Spleen (tissue), 11 donors: ENCODE measurements at regions not wholly inside any gene's neighbourhood (a gene's known extent, or its start where the extent isn't known, plus 50 kb on each side); places are given as distances from the start of the nearest gene placed in this dataset.

Experiments used
- DNase-seq: peaks from one replicate; pipeline ENCODE4 v3.0.0-alpha.2; 2020
- H3K27ac ChIP-seq, 8 donors: fragments of 200-600 bp; sonication (generic) in 7 of 8; 1 replicate in 4 of 8; 2 replicates in 4 of 8; pipeline versions ENCODE4 v1.5.0 to v1.8.0; 2016 to 2021; ENCODE audit warnings: inconsistent platforms in 4 of 8, mild to moderate bottlenecking in 4 of 8, moderate library complexity in 1 of 8
- H3K27me3 ChIP-seq, 7 donors: fragments of 200-600 bp; sonication (generic) in 6 of 7; replicated peaks in 1 of 7; 1 replicate in 4 of 7; 2 replicates in 3 of 7; pipeline versions ENCODE4 v1.5.0 to v1.8.0; 2016 to 2021; ENCODE audit warnings: inconsistent platforms in 3 of 7, mild to moderate bottlenecking in 1 of 7
- H3K36me3 ChIP-seq, 6 donors: fragments of 200-600 bp; sonication (generic) in 5 of 6; 1 replicate in 4 of 6; 2 replicates in 2 of 6; pipeline versions ENCODE4 v1.5.0 to v1.8.0; 2016 to 2021; ENCODE audit warnings: inconsistent platforms in 2 of 6
- H3K4me1 ChIP-seq, 6 donors: fragments of 200-600 bp; sonication (generic) in 5 of 6; 1 replicate in 3 of 6; 2 replicates in 3 of 6; pipeline versions ENCODE4 v1.5.0 to v1.8.0; 2016 to 2021; ENCODE audit warnings: inconsistent platforms in 3 of 6
- H3K4me3 ChIP-seq, 8 donors: fragments of 200-600 bp; sonication (generic) in 7 of 8; 1 replicate in 4 of 8; 2 replicates in 4 of 8; pipeline versions ENCODE4 v1.5.0 to v1.8.0; 2016 to 2021; ENCODE audit warnings: inconsistent platforms in 4 of 8, mild to moderate bottlenecking in 4 of 8, moderate library complexity in 2 of 8
- H3K9me3 ChIP-seq, 8 donors: fragments of 200-600 bp; sonication (generic) in 7 of 8; 1 replicate in 4 of 8; 2 replicates in 4 of 8; pipeline versions ENCODE4 v1.5.0 to v1.8.0; 2016 to 2021; ENCODE audit warnings: inconsistent platforms in 4 of 8
- CTCF ChIP-seq, 11 experiments: fragments of 200-600 bp in 7 of 11; fragments of 450-650 bp in 4 of 11; sonication (generic) in 4 of 11; IDR thresholded peaks in 8 of 11; conservative IDR thresholded peaks in 3 of 11; 1 replicate in 7 of 11; 2 replicates in 4 of 11; pipeline versions ENCODE4 v1.4.0 to v1.8.0; 2016 to 2021; ENCODE audit warnings: antibody characterized with exemption in 11 of 11, inconsistent platforms in 4 of 11, mild to moderate bottlenecking in 1 of 11
- POLR2A ChIP-seq, 3 donors: fragments of 450-650 bp; IDR thresholded peaks; one replicate each; pipeline ENCODE4 v1.5.1; 2017; ENCODE audit warnings: antibody characterized with exemption in 3 of 3, mild to moderate bottlenecking in 1 of 3
- POLR2AphosphoS5 ChIP-seq, 3 donors: sonication (generic); formaldehyde crosslinking; IDR thresholded peaks; one replicate each; pipeline ENCODE4 v1.5.1; 2017; ENCODE audit warnings: antibody characterized with exemption in 3 of 3
- WGBS, 5 donors: extraction: QIAGEN DNeasy Blood & Tissue Kit in 3 of 5; methylation state at CpG; one replicate each; pipeline versions ENCODE4 v1.1.5 to v1.1.7; 2013 to 2018; 5-methylcytosine and 5-hydroxymethylcytosine counted together
- intact Hi-C: fragments of 100-400 bp; cut with DNase I; formaldehyde crosslinking; loops from one replicate; pipeline ENCODE4 v1.15.0; 2023; ENCODE audit warnings: low total_unique reads
- donor health status: healthy with polysubstance abuse.
- donor health status: DM: no; HTN: no; CAD: no; lungs with moderate emphysema.
- donor health status: DM: no; HTN: no; CAD: no.
- donor health status: Bipolar disorder and iron deficiency.
- donor health status: healthy.
- donor health status: DM: no; HTN: no; CAD: no.
- donor health status: DM: yes; HTN: yes; CAD: no.

GRCh38 chr4:23333556-23333945 lies 556.3 kb downstream of the PPARGC1A start:
- no peaks in the 10 kb centered on the region for H3K9me3 ChIP-seq
- 63 to 79% (median 72%) methylated on average over 5 of the region's 5 CpGs for WGBS, 5 donors
- peak overlapping the region in 2 of 8 donors; percentile 2 to 20 for H3K27ac ChIP-seq
- H3K4me1 ChIP-seq, result peaks cover 0 to 14% (median 0%) of the 10 kb centered on the region in 6 donors
- intact Hi-C loops, result no loop called here
- no peaks in the 10 kb centered on the region for H3K36me3 ChIP-seq
- TF ChIP-seq POLR2AphosphoS5 (IDR thresholded peaks at IDR 0.05) (no peak), POLR2A (IDR thresholded peaks at IDR 0.05) (no peak), CTCF (IDR thresholded peaks at IDR 0.05 in 8 of 11, conservative IDR thresholded peaks at IDR 0.05 in 3 of 11) (no peak)
- no peak for DNase-seq
- H3K27me3 ChIP-seq, result no peaks in the 10 kb centered on the region
- H3K4me3 ChIP-seq, result no peak overlapping the region

GRCh38 chr4:23332313-23332712 lies 557.5 kb downstream of the PPARGC1A start:
- Histone ChIP-seq H3K27me3 (no peaks in the 10 kb centered on the region), H3K36me3 (no peaks in the 10 kb centered on the region), H3K27ac (no peak overlapping the region), H3K4me3 (no peak overlapping the region), H3K4me1 (peaks cover 0 to 14% (median 0%) of the 10 kb centered on the region in 6 donors), H3K9me3 (no peaks in the 10 kb centered on the region)
- intact Hi-C loops, result no loop called here
- 74 to 83% (median 76%) methylated on average over 2 of the region's 2 CpGs for WGBS, 5 donors
- no peak for DNase-seq
- TF ChIP-seq POLR2AphosphoS5 (IDR thresholded peaks at IDR 0.05), result no peak
- no peak for TF ChIP-seq POLR2A (IDR thresholded peaks at IDR 0.05)
- TF ChIP-seq CTCF (IDR thresholded peaks at IDR 0.05 in 8 of 11, conservative IDR thresholded peaks at IDR 0.05 in 3 of 11), result no peak

- no peak for DNase-seq
- Histone ChIP-seq H3K9me3 (no peaks in the 10 kb centered on the region), H3K27ac (no peak overlapping the region), H3K4me3 (no peak overlapping the region), H3K27me3 (no peaks in the 10 kb centered on the region), H3K4me1 (no peaks in the 10 kb centered on the region), H3K36me3 (no peaks in the 10 kb centered on the region)
- intact Hi-C loops, result no loop called here
- 71 to 92% (median 87%) methylated on average over 1 of the region's 1 CpG for WGBS, 5 donors
- TF ChIP-seq POLR2A (IDR thresholded peaks at IDR 0.05), result no peak
Observed at GRCh38 chr4:23327120-23327519, 562.7 kb downstream of the PPARGC1A start.

- no peaks in the 10 kb centered on the region for H3K9me3 ChIP-seq
- no peaks in the 10 kb centered on the region for H3K36me3 ChIP-seq
- intact Hi-C loops, result no loop called here
- H3K4me3 ChIP-seq, result no peak overlapping the region
- TF ChIP-seq POLR2A (IDR thresholded peaks at IDR 0.05) (no peak), POLR2AphosphoS5 (IDR thresholded peaks at IDR 0.05) (no peak), CTCF (IDR thresholded peaks at IDR 0.05 in 8 of 11, conservative IDR thresholded peaks at IDR 0.05 in 3 of 11) (no peak)
- no peaks in the 10 kb centered on the region for H3K4me1 ChIP-seq
- no peak for DNase-seq
- no peak overlapping the region for H3K27ac ChIP-seq
- 12 to 30% (median 19%) methylated on average over 3 of the region's 3 CpGs for WGBS, 5 donors
- no peaks in the 10 kb centered on the region for H3K27me3 ChIP-seq
Observed at GRCh38 chr4:23324021-23324690, 565.7 kb downstream of the PPARGC1A start.
